Stimulated activated CD8-positive, alpha-beta memory T cell treated with anti-CD3 and anti-CD28 coated beads, Interleukin-4, amount 100 ng/mL, for 24 hours (primary cell): ENCODE measurements at regions not wholly inside any gene's neighbourhood (a gene's known extent, or its start where the extent isn't known, plus 50 kb on each side); places are given as distances from the start of the nearest gene placed in this dataset.

Source experiments
- DNase-seq: peaks from one replicate; pipeline ENCODE4 v3.0.0-alpha.2; 2020; ENCODE audit warnings: low read depth

DNA sequence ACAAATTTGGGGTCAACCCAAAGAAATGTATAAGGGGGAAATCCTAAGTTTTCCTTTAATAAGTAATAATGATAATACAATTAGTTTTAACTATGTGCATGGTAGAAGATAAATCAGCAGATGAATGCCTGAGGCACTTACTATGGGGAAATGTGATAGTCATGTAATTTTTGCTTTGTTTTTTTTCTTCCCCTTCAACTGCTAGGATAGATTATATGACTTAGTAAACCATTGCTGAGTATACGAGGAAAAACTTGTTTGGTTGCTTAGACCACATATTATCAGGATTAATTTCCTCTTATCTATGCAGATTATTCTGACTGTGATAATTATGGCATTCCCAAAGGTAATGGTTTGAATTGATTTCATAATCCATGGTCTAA is 181.1 kb downstream of the TGFB2 start:
- DNase-seq = no peak

DNA sequence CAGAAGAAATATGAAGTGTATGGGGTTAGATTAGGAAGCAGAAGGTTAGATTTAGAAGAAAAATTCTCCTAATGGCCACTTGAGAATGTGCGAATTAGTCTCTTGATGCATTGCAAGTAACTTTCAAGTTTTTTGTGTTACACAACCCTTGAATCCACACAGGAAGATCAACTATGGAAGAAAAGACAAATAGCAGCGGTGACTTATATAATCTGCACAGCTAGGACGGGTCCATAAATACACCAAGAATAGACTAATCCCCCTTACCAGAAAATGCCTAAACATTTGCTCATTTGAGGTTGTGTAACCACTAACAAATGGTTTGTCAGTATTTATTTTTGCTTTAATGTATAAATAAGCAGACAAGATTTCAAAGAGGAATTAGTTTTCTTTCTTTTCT is 182.6 kb downstream of the TGFB2 start:
- no peak for DNase-seq

DNA sequence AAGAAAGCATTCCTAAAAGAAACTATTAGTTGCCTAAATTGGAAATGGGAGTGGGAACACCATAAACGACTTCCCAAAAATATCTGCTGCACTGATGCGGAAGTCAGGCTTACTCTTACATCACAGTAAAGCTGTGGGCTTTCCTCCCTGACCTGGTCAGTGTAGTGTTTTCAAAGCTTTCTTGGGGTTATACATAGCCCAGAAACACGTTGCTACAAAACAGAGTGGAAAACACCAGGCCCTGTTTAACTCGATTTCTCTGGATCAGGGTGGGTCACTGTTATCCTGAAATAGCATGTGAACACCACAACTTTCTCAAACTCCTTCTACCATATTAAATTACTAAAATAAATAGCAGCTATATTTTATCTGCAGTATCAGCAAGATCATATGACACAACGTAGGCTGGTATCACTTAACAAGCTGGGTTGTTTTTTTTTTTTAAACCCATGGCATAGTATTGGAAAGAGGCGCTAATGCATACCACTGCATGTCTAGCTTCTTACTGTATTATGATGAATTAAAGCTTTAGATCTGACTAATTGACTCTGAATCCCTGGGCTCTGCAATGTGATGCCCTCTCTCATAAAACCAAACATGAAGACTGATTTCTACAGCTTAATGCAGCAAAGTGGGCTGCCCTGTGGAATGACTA is 184.6 kb downstream of the TGFB2 start:
- DNase-seq = no peak

DNA sequence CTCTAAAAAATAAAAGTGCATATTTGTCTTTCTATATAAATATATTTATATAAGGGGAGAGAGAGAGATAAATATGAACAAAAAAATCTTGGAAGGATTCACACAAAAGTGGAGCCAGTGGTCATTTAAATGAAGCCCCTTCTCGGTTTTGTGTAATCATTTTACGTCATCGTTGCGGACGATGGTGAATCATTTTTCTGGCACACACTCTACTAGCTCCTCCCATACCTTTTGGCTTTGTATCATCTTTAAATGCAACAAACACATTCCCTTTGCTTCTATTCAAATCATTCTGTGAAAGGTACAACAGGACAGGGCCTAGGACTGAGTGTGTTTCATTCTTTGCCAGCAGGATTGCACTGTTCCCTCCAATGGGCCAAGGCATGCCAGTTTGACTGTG is 186.8 kb downstream of the TGFB2 start:
- no peak for DNase-seq

DNA sequence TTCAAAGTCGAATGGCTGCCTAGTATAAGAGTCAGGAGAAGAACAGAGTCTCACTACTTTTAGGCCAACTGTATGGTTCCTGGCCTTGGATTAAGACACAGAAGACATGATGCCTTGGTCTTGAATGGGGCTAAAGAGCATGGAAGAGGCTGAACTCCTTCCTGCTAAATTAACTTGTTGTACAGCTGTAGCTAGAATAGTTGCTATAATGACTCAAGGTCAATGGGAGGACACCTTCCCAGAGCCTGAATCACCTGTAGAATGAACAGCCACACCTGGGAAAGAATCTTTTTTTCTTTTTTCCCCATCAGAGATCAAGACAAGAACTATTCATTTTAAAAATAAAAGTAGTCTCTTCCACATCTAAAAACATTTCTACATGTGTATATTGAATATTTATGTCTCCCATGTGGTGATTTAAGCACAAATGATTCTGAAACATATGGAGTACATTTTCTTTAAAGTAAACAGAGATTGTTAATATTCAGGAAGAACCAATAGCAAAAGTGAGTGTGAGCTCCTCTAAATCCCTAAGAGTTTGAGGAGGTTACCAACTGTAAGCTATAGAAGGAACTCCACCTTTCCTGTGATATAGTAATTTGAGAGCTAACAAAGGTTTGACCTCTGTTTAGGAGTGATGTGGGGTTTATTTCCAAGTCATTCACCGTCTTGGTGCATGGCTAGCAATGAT is 191.3 kb downstream of the TGFB2 start:
- no peak for DNase-seq

DNA sequence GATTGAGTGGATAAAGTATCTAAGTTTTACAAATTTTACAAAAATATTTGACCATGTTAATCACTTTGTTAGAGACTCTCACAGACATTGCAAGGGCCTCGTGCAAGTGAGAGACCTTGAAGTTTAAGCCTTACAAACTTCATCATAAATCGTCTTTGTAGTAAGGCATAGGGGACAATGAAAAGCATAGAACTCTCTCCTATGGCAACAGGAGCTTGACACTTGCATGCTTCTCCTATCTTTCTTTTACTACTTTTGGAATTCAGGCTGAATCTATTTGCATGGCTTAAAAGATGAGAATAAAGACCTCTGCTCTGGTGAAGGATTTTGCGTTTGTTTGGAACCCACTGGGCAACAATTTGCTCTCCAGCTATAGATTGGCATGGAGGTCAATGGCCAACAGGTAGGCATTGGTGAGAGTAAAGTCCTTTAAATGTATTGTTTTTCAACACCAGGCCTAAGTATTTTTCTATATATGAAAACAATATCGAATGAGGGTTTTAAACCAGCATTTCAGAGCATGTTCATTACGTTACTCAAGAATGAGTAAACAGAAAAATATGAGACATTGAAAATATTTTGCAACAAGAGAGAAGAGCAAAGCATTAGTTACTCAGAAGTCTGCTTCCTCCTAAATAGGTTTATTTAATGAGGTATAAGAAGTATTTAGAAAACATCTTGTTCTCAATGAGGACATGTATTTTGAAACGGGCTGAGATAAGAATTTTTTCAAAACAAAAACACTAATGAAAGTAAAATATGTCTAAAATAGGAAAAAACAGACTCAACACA is 192.2 kb downstream of the TGFB2 start:
- no peak for DNase-seq

DNA sequence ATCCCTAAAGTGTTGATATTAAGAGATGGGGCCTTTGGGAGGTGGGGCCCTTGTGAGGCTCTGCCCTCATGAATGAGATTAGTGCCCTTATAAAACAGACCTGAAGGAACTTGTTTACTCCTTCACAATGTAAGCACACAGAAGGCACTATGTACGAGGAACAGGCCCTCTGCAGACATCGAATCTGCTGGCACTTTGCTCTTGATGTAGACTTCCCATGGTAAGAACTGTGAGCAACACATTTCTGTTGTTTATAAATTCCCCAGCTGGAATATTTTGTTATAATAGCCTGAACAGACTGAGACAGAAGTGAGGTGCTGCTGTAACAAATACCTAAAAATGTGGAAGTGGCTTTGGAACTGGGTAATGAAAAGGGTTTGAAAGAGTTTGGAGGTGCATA is 193.2 kb downstream of the TGFB2 start:
- no peak for DNase-seq

DNA sequence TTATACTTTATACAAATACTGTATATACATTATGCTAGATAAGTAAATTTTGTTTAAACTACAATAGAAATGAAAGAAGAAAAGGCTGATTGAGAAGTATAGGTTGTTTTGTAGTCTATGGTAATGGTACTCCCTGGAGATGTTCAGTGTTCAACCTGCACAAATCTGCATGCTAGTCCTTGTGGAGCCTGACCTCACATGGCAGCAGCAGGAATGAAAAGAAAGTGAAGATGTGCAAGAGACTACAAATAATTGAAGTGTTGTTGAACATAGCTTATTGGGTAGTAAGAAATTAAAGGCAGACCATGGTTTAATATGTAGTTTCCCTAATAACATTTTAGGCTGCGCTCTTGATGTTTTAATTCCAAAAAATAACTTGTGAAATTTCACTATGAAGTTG is 201.2 kb downstream of the TGFB2 start:
- no peak for DNase-seq

DNA sequence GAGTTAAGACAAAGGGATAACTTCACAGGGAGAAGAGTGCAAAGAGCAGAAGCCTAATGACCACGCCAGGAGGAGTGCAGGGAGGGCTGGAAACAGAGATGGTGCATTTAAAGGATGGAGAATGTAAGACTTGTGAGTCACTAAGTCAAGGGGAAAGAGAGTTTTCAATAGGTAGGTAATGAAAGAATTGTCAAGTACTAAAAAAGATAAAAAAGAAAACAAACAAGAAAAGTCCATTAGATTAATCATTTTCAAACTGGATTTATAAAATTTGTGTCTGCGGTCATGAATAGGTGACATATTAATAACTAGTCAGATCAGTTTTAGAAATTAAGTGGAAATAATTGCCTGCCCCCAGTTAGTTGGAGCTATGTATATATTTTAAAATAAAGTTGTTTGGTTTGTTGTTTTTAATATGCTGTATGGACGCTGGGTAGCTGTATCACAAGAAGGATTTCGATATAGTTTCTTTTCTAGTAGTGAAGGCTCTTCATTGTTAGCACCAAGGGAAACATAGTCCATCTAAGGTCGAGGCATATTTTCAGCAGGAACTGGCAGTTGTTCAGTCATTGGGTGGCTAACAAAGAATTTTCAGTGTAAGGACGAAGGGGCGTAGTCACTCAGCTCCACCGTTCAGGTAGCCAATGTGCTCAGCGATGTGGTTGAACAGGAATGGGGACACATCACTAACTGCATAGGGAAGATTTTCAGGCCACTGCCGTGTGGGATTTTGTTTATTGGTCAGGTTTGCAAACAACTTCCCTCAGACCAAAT is 203.0 kb downstream of the TGFB2 start:
- DNase-seq = no peak

DNA sequence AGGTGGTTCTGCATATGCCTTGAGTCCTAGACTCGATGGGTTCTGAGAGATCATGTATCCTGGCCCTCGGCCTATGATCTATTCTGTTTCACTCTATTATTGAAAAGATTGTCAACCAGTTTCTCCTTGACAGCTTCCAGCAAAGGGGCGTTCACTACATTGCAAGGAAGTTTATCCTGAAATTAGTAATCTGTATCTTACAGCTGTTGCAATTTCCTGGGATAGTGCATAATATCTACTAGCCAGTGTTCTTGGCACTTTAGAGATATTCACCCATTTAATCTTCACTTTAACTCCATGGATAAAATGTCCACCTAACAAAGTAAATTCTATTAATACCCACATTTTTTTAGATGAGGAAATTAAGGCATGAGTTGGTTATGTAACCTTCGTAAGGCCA is 203.6 kb downstream of the TGFB2 start:
- DNase-seq = no peak

DNA sequence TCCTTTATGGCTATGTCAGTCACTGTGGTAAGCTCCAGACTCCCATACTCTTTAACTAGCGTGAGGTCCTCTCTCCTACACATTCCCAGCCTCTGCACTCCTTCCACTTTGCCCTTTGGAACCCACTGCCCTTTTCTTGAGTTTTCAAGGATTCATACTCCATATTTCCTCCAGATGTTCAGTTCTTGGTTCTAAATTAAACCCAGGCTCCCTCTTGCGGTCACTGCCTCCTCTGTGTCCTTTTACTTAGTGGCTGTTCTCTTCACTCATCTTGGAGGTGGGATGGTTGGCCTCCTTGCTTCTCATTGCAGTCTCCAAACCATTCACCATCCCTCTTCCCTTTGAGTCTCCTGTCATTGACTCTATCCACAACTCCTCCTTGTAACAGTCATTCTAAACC is 208.1 kb downstream of the TGFB2 start:
- DNase-seq = no peak

DNA sequence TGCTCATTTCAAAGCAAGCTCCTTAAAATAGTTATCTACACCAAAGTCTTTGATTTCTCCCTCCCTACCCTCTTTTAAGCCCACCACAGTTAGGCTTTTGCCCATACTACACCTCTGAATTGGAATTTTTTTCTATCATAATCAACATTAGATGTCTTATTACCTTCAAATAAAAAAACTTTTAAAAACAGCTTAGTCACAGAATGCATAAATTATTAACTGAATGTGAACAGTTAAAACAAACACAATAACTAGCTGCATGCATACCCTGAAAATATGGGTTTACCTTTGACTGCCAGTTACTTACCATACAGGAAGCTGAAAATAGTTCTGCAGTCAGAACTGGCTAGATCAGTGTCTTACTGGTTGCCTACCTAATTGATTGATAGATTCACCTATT is 210.9 kb downstream of the TGFB2 start:
- no peak for DNase-seq

DNA sequence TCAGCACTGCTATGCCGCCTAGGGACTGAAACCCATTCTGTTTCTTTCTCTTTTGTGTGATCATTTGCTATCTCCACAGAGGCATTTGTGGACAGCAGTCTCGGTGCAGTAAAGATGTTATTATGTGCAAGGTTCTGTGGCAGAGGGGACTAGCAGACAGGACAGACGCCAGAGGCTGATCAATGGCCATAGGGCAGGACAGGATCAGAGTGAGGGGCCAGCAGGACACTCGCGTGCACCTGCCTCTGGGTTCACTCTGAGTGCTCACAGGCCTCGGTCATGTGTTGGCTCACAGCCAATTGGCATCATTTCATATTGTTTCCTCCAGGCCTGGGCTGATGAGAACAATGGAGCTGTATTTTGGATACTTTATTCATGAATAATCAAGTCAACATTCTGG is 212.6 kb downstream of the TGFB2 start:
- no peak for DNase-seq

DNA sequence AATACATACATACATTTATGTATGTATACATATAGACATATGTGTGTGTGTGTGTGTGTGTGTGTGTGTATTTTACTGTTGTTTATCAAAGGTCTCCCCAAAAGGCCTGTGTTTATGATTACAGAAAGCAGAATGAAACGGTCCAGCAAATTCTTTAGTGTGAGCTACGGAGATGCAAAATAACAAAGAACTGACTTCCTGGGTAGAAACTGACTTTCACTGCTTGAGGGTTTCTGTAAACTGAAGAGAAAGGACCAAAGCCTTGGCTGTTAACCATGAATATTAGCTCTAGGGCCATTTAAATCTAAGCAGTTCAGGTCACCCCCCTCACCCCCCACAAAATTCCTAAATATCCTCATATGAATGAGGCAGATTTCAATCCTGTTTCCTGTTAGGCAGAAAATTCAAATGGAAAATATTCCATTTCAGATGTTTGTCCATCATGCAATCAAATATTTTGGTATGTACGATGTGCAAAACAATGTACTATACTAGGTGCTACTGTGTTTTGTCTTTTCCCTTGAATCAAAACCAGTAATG is 213.2 kb downstream of the TGFB2 start:
- no peak for DNase-seq

DNA sequence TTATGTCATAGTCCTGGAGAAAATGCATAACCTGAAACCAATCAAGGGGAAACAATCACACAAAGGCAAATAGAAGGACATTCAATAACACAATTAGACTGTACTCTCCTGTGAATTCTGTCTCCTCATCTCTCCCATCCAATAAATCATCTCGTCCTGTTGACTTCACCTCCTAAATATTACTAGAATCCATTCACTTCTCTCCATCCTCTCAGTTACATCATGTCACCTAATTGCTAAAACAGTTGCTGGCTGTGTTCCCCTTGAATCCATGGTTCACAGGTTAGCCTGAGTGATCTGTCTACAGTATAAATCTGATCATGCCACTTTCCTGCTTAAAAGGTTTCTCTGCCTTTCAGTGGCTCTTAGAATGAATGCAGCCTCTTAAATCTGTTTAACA is 220.2 kb downstream of the TGFB2 start:
- no peak for DNase-seq

DNA sequence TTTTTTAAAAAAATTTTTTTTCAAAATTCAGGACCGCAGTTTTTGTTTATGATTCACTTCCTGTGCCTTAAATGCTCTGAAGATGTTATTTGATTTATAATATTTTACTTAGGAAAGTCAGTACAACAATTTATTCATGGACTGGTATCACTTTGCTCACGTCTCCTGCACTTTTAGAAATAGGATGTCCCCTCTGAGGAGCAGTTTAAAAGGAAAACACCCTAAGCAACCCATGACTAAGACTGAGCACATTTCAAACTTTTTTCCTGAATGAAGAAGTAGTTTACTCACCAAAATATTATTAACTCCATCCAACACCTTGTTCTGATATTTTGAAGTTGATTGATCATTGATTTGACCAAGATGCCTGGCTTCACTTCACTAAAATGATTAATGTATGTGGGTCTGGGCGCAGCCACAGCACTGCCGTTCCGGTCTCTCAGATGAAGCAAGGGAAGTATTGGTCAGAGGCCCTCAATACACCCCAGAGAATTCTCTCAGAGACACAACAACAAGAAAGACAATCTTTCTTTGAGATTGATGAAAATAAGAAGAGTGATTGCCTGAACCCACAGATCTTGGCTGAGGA is 223.9 kb downstream of the TGFB2 start:
- no peak for DNase-seq

DNA sequence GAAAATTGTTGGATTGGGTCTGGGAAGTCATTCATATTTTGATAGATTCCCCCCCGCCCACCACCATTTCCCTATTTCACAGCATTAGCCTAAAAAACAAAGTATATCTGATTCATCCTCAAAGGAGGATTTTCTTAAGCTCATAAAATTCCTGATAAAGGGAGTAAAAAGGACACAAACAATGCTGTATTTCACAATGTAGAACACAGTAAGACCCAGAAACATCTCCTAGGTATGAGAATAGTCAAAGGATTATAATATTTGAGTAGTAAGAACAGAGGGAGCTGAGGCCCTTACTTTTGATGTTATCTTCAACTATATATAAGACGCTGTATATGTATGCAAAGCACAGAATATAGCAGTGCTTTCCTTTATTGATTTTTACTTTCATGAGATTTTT is 225.3 kb downstream of the TGFB2 start:
- no peak for DNase-seq

DNA sequence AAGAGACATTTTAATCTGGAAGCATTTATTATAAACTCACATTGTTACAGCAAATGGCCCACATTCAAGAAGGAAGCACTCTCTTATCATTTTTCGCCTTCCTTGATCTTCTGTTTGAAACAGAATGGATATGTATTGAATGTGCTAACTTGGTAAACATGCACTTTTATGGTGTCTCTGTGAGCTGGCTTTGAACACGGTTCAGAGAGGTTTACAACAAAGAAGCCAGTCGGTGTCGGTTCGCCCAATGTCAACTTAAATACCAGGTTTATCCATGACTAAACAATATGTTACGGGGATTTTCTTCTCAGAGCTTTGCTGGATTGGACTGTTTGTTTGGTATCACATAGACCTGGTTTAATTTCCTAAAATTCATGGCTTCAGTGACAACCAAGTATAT is 226.4 kb downstream of the TGFB2 start:
- no peak for DNase-seq

DNA sequence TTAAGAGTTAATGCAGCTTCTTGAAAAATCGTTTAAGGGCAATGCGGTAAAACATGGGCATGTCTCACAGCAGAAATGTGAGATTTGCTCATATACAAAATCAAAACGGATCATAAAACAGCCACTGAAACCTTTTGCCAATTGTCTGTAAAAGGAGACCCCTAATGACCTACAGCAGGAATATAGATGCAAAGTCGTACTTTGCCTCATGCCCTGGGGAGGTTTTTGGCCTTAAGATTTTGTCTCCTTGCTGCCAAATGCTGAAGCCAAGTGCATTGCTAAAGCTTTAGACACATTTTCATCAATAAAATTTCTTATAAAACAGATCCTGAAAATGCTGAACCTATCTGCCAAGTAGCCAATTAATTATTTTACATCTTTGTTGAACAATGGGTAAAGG is 226.9 kb downstream of the TGFB2 start:
- DNase-seq = no peak

DNA sequence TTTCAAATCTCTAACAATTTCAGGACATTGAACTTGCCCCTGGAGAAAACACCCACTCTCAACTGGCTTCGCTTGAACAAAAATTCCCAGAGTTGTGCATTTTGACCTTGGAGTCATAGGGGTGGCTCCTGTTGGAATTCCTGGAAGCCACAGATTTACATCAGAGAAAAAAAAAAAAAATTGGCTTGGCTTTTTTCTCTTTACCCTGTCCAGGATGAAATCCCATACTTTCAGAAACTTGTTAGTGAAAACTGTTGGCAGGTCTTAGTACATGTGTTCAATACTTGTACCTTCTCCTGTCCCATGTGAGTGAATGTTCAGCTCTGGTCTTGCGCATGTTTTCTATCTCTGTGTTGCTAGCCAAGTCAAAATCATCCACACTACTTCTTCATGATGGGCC is 228.8 kb downstream of the TGFB2 start:
- no peak for DNase-seq

DNA sequence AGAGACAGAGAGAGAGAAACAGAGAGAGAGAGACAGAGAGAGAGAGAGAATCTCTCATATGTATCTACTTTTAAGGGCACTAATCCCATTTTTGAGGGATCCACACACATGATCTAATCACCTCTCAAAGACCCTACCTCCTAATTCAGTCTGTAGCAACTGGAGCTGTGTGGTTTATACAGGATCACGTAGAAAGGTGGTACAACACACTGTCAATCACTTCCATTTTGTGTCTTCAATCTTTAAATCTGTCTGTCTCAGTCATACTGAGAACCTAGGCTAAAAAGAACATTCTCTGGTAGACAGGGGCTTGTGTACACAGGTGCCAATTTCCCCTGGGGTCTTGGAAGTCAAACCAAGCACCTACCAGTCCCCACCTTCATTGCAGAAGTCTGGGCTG is 229.9 kb downstream of the TGFB2 start:
- DNase-seq = no peak

DNA sequence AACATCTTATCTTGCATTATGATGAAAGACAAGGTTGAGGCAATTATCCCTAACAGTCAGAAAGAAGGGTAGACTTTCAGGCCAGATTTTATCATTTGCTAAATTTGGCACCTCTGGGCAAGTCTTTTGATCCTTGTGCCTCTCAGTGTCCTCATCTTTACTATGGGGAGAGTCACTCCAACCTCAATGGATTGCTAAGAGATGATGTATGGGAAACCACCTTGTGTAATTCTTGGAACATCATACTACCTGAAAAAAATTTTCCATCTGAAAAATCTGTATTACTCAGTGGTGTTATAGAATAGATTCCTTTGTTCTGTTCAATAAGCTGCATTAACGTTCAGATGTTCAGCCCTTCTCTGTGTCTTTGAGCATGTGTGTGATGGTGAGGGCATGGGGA is 230.7 kb downstream of the TGFB2 start:
- no peak for DNase-seq
